ENCODE measurements at regions not wholly inside any gene's neighbourhood (a gene's known extent, or its start where the extent isn't known, plus 50 kb on each side); places are given as distances from the start of the nearest gene placed in this dataset.

- DNase-seq (ENCODE audit: low read depth, low spot score) (no peak), FAIRE-seq (no peak), ATAC-seq (no peak)
- H3K4me3 ChIP-seq, result no peak overlapping the region
- H3K36me3 ChIP-seq (ENCODE audit: control insufficient read depth in 2 of 2, insufficient read depth in 2 of 2, low read length in 1 of 2), result no peaks in the 10 kb centered on the region
- H3K4me1 ChIP-seq (ENCODE audit: control insufficient read depth, insufficient read depth, low read length), result no peaks in the 10 kb centered on the region
- 17% methylated on average over 8 of the region's 8 CpGs for WGBS (ENCODE audit: insufficient coverage, insufficient replicate concordance, low lambda C conversion rate, missing lambda C conversion rate)
- H3K9ac ChIP-seq (ENCODE audit: control insufficient read depth, insufficient read depth, low read length), result no peak overlapping the region
- no TSS peak for BruUV-seq (replicated peaks)
- intact Hi-C loops (cut with micrococcal nuclease; ENCODE audit: unreplicated experiment) (no loop called here), in situ Hi-C loops (cut with MboI) (no loop called here)
- H2AFZ ChIP-seq (ENCODE audit: control insufficient read depth, low read depth, low read length), result no peak overlapping the region
- H3K27ac ChIP-seq (ENCODE audit: control insufficient read depth, insufficient read depth), result no peak overlapping the region
- RAD21 ChIA-PET (ENCODE audit: unreplicated experiment), result no interaction called here
- no peak overlapping the region for H3K4me2 ChIP-seq (ENCODE audit: control insufficient read depth, insufficient read depth)
- H4K20me1 ChIP-seq (ENCODE audit: control insufficient read depth, insufficient read depth), result no peaks in the 10 kb centered on the region
- peaks cover 0 to 1% of the 10 kb centered on the region in 2 experiments; a peak in 1 of 4 replicates for H3K27me3 ChIP-seq (replicated peaks in 1 of 2; ENCODE audit: control insufficient read depth in 2 of 2, insufficient read depth in 2 of 2, low read length in 1 of 2)
- POLR2A ChIA-PET, result no interaction called here
- no peaks in the 10 kb centered on the region for H3K79me2 ChIP-seq (ENCODE audit: control insufficient read depth, insufficient read depth, low read length)
- H3K9me3 ChIP-seq (replicated peaks; ENCODE audit: control insufficient read depth, insufficient read depth, low read length), result no peaks in the 10 kb centered on the region; the same call in 2 of the 3 replicates
- SMC1A ChIA-PET (ENCODE audit: uncharacterized antibody, unreplicated experiment), result no interaction called here
- CTCF ChIA-PET, result no interaction called here
- TF ChIP-seq CREM (IDR thresholded peaks at IDR 0.05; ENCODE audit: low read depth) (no peak), GABPA (IDR thresholded peaks at IDR 0.05; ENCODE audit: low read depth) (no peak), GATAD2B (conservative IDR thresholded peaks at IDR 0.05; ENCODE audit: low read depth) (no peak), ZBTB4 (CRISPR knock-in tag; IDR thresholded peaks at IDR 0.05) (no peak), HDAC2 (IDR thresholded peaks at IDR 0.05) (no peak), ZNF207 (IDR thresholded peaks at IDR 0.05; ENCODE audit: borderline replicate concordance) (no peak), HCFC1 (IDR thresholded peaks at IDR 0.05; ENCODE audit: low read length) (no peak), SREBF2 (IDR thresholded peaks at IDR 0.05; ENCODE audit: low read length) (no peak), IRF4 (IDR thresholded peaks at IDR 0.05; ENCODE audit: low read depth, low read length) (no peak), MAX (IDR thresholded peaks at IDR 0.05; ENCODE audit: low read depth, low read length) (no peak), FOXK2 (IDR thresholded peaks at IDR 0.05) (no peak), CUX1 (IDR thresholded peaks at IDR 0.05; ENCODE audit: insufficient replicate concordance, low read depth, low read length) (no peak), LARP7 (IDR thresholded peaks at IDR 0.05) (no peak), PKNOX1 (IDR thresholded peaks at IDR 0.05) (no peak), SREBF1 (IDR thresholded peaks at IDR 0.05; ENCODE audit: low read length) (no peak), TAF1 (IDR thresholded peaks at IDR 0.05; ENCODE audit: borderline replicate concordance, low read depth, low read length) (no peak)
Observed at GRCh38 chr2:239789711-239790110, 235.4 kb downstream of the NDUFA10 start.

Measured in GM12878 (cell line).